ENCODE measurements at regions not wholly inside any gene's neighbourhood (a gene's known extent, or its start where the extent isn't known, plus 50 kb on each side); places are given as distances from the start of the nearest gene placed in this dataset.

DNA sequence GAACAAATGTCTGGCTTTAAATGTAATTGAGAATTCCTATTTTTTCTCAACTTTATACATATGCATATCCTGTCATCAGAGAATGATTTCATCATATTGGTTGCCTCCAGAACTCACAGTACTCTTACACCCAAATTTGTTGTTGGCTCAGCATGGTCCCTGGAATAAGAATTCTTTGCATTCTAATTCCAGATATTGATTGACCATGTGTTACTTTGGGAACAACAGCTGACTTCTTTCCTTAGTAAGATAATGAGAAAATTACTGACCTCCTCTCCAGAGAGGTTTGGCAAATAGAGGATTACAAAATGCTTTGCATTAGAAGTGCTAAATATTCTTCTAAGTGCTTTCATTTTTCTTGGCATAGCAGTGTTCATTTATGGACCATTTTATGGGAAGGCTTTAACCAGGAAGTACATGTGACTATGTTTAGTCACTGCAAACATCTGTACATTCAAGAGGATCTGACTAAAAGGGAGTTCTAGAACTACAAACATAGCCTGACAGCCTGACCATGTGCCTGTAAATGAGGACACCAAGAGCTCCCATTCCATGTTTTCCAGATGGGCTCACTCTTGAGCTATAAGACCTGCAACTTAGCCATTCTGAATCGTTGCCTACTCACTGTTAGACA is 391.6 kb upstream of the DPPA4 start:
- FAIRE-seq (no peak), DNase-seq (ENCODE audit: insufficient read length) (no peak)
- TF ChIP-seq TAF1 (IDR thresholded peaks at IDR 0.05; ENCODE audit: borderline replicate concordance, low read depth, low read length) = no peak
- no peak for TF ChIP-seq POLR2A (IDR thresholded peaks at IDR 0.05; ENCODE audit: low read depth, low read length)
- TF ChIP-seq POLR2AphosphoS5 (IDR thresholded peaks at IDR 0.05; ENCODE audit: low read depth, low read length) = no peak

GRCh38 chr3:109731639-109732473 is 394.5 kb upstream of the DPPA4 start:
- peak; percentile 73 for FAIRE-seq
- no peak for TF ChIP-seq POLR2A (IDR thresholded peaks at IDR 0.05; ENCODE audit: low read depth, low read length)
- no peak for TF ChIP-seq TAF1 (IDR thresholded peaks at IDR 0.05; ENCODE audit: borderline replicate concordance, low read depth, low read length)
- no peak for TF ChIP-seq POLR2AphosphoS5 (IDR thresholded peaks at IDR 0.05; ENCODE audit: low read depth, low read length)
- no peak for DNase-seq (ENCODE audit: insufficient read length)

DNA sequence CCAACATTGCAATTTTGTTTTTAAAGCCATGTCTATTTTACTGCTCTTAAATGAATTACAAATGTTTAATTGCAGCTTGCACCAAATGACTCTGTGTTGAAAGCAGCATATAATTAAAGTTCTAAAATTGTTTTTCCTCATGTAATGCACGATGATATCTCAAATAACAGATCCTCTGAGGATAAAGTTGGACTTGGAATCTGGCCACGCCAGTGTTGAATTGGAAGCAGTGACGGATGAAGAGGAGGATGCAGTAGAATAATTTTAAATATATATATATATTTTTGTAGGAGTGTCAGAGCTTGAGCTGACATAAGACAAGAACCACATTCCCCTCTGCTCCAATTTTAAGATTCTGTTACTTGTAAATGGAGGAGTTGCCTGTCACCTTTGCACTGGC is 406.6 kb upstream of the DPPA4 start:
- TF ChIP-seq POLR2A (IDR thresholded peaks at IDR 0.05; ENCODE audit: low read depth, low read length) (no peak), POLR2AphosphoS5 (IDR thresholded peaks at IDR 0.05; ENCODE audit: low read depth, low read length) (no peak), TAF1 (IDR thresholded peaks at IDR 0.05; ENCODE audit: borderline replicate concordance, low read depth, low read length) (no peak)
- no peak for FAIRE-seq
- no peak for DNase-seq (ENCODE audit: insufficient read length)

GRCh38 chr3:109772520-109772919 is 435.2 kb upstream of the DPPA4 start:
- no peak for FAIRE-seq
- no peak for DNase-seq (ENCODE audit: insufficient read length)

DNA sequence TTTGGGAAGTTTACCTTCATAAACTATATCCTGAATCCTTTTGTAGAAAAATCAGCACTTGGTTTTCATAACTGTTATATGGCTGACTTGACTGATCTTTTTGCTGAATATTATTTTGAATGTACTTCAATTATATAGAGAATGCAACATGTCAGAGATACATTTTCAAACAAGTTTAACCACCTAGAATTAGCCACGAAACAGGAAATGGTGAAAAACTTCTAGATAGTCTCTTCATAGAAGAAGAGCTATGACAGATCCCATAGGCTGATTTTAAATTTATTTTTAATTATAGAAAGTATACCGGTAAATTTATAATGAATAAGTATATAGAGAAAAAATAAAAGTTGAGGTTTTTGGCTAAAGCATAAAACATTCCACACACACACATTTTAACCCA is 436.8 kb upstream of the DPPA4 start:
- DNase-seq (ENCODE audit: insufficient read length) (no peak), FAIRE-seq (no peak)
- TF ChIP-seq POLR2A (IDR thresholded peaks at IDR 0.05; ENCODE audit: low read depth, low read length) = no peak
- TF ChIP-seq TAF1 (IDR thresholded peaks at IDR 0.05; ENCODE audit: borderline replicate concordance, low read depth, low read length) = no peak
- TF ChIP-seq POLR2AphosphoS5 (IDR thresholded peaks at IDR 0.05; ENCODE audit: low read depth, low read length) = no peak

More at GRCh38 chr3:109772520-109772919, 435.2 kb upstream of the DPPA4 start:
- TF ChIP-seq TAF1 (IDR thresholded peaks at IDR 0.05; ENCODE audit: borderline replicate concordance, low read depth, low read length) (no peak), POLR2AphosphoS5 (IDR thresholded peaks at IDR 0.05; ENCODE audit: low read depth, low read length) (no peak), POLR2A (IDR thresholded peaks at IDR 0.05; ENCODE audit: low read depth, low read length) (no peak)

- FAIRE-seq = no peak
- TF ChIP-seq POLR2A (IDR thresholded peaks at IDR 0.05; ENCODE audit: low read depth, low read length) = no peak
- no peak for DNase-seq (ENCODE audit: insufficient read length)
Measured at GRCh38 chr3:109784285-109784684, 446.9 kb upstream of the DPPA4 start.

DNA sequence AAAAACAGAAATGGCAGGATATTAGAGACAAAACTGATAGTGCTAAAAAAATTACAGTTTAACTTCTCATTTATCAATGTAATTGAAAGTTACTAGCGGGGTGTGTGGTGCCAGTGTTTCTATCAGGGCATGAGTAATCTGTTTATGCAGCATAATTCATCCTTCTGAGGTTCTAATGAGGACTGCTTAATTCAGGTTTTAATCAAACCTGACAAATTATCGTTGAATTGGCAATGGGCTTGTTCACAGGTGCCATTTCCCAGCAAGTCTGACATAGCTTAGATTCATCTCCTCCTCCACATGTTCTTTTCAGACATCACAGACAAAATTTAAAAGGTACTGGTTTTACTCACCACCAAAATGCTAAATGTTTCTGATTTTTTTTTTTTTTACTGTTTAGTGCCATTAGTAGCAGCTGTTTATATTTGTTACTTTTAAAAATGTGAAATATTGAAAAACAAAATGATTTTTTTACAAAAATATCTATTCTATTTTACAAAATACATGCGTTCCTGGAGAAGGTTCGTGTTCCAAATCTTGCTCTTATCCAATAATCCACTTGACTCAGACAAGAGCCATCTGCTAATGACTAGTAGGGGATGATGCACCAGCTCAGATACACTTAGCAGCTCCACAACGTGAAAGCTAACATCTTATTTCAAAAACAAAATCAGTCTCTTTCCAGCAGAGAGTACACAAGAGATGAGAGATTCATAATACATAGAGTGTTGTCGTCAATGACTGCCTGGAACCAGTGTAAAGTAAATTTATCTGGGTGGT is 447.7 kb upstream of the DPPA4 start:
- DNase-seq (ENCODE audit: insufficient read length) (no peak), FAIRE-seq (no peak)
- TF ChIP-seq POLR2A (IDR thresholded peaks at IDR 0.05; ENCODE audit: low read depth, low read length) (no peak), POLR2AphosphoS5 (IDR thresholded peaks at IDR 0.05; ENCODE audit: low read depth, low read length) (no peak), TAF1 (IDR thresholded peaks at IDR 0.05; ENCODE audit: borderline replicate concordance, low read depth, low read length) (no peak)

GRCh38 chr3:109803274-109803673 is 465.9 kb upstream of the DPPA4 start:
- FAIRE-seq (no peak), DNase-seq (ENCODE audit: insufficient read length) (no peak)
- no peak for TF ChIP-seq TAF1 (IDR thresholded peaks at IDR 0.05; ENCODE audit: borderline replicate concordance, low read depth, low read length)
- no peak for TF ChIP-seq POLR2A (IDR thresholded peaks at IDR 0.05; ENCODE audit: low read depth, low read length)

DNA sequence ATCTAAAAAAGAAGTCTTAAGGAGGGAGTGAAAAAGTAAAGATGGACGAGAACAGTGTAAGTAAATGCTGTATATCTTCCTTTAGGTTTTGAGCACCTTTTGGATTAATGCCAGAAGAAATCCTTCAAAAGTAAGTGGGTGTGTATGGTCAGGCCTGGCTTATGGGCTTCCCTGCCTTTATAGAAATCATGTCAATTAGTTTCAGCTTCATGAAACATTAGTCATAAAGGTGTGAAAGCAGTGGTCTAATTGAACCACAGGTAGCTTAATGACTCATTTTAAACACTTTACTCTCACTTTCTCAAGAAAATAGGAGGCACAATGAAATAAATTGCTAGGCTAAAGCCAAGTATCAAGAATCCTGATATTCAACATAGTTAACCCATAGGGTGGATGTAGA is 467.4 kb upstream of the DPPA4 start:
- no peak for DNase-seq (ENCODE audit: insufficient read length)
- FAIRE-seq = no peak
- no peak for TF ChIP-seq POLR2AphosphoS5 (IDR thresholded peaks at IDR 0.05; ENCODE audit: low read depth, low read length)

DNA sequence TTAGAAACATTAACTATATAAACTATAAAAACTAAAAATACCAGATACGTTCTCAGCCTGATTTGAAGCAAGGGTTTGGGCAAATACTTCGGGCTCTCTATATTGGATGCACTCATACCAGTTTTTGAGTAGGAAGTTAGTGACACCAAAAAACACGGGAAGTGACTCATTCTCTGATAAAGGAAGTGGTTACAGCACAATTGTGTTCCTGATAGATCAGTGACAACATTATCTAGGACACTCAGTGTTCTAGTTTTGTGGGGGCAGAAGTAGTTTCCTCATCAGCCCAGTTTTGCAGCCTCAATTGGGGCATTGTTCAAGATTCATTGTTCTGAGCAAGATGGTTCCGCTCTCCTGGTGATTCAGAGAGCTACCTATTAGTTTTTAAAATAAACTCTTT is 469.6 kb upstream of the DPPA4 start:
- TF ChIP-seq TAF1 (IDR thresholded peaks at IDR 0.05; ENCODE audit: borderline replicate concordance, low read depth, low read length) (no peak), POLR2AphosphoS5 (IDR thresholded peaks at IDR 0.05; ENCODE audit: low read depth, low read length) (no peak), POLR2A (IDR thresholded peaks at IDR 0.05; ENCODE audit: low read depth, low read length) (no peak)
- DNase-seq (ENCODE audit: insufficient read length) (no peak), FAIRE-seq (peak; percentile 61)

- DNase-seq (ENCODE audit: insufficient read length) (no peak), FAIRE-seq (no peak)
- no peak for TF ChIP-seq POLR2A (IDR thresholded peaks at IDR 0.05; ENCODE audit: low read depth, low read length)
- TF ChIP-seq TAF1 (IDR thresholded peaks at IDR 0.05; ENCODE audit: borderline replicate concordance, low read depth, low read length) = no peak
- no peak for TF ChIP-seq POLR2AphosphoS5 (IDR thresholded peaks at IDR 0.05; ENCODE audit: low read depth, low read length)
Measured at GRCh38 chr3:109809513-109809912, 472.2 kb upstream of the DPPA4 start.

GRCh38 chr3:109818081-109818480 is 480.7 kb upstream of the DPPA4 start:
- no peak for FAIRE-seq
- TF ChIP-seq POLR2AphosphoS5 (IDR thresholded peaks at IDR 0.05; ENCODE audit: low read depth, low read length) (no peak), TAF1 (IDR thresholded peaks at IDR 0.05; ENCODE audit: borderline replicate concordance, low read depth, low read length) (no peak), POLR2A (IDR thresholded peaks at IDR 0.05; ENCODE audit: low read depth, low read length) (no peak)
- DNase-seq (ENCODE audit: insufficient read length) = no peak

Measured in GM12892 (cell line).